ENCODE measurements at regions not wholly inside any gene's neighbourhood (a gene's known extent, or its start where the extent isn't known, plus 50 kb on each side); places are given as distances from the start of the nearest gene placed in this dataset.
A peak's percentile ranks its signal among the peaks of the same experiment; 100 is the strongest.

DNA sequence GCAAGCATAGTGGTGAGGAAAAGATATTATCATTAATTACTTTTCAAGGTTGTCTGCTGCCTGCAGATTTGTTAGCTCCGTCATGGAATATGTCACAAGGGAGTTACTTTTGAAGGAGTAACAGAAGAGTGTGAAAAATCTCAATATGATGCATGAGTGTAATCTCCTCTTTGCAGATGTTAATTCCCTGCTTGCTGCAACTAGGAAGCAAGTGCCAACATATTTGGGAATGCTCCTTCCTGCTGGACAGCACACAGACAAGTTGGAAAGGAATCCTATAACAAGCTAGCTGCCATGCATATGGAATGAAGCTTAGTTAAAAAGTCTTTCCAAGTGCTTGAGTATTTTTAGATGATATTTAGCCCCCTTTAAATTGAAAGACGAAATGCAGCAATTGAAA, 2023.6 kb upstream of the CDH6 start:
- Histone ChIP-seq H3T11ph (ENCODE audit: low read length) (no peak overlapping the region), H3K23me2 (ENCODE audit: insufficient read length, low read depth, low read length, poor library complexity, severe bottlenecking) (no peaks in the 10 kb centered on the region), H2BK20ac (ENCODE audit: low read depth, low read length, poor library complexity, severe bottlenecking) (no peak overlapping the region), H2AK5ac (ENCODE audit: insufficient read length, low read length) (no peak overlapping the region), H3K27ac (ENCODE audit: insufficient read length, low read depth, low read length) (no peak overlapping the region), H3K4ac (ENCODE audit: low read depth, low read length) (no peak overlapping the region), H3K4me1 (ENCODE audit: insufficient read depth, low read length) (no peaks in the 10 kb centered on the region; the same call in 1 of the 2 replicates), H3K79me1 (ENCODE audit: insufficient read depth, low read depth, low read length, poor library complexity, severe bottlenecking) (no peaks in the 10 kb centered on the region), H3K79me2 (ENCODE audit: insufficient read depth, low read length) (no peaks in the 10 kb centered on the region), H3K4me2 (ENCODE audit: insufficient read depth, insufficient read length, low read length) (no peak overlapping the region), H4K8ac (replicated peaks; ENCODE audit: insufficient read length, low read depth, low read length) (no peak overlapping the region), H3K18ac (ENCODE audit: insufficient read length, low read depth, low read length) (no peak overlapping the region), H3K9ac (ENCODE audit: extremely low read depth, insufficient read length, low read length) (no peak overlapping the region), H2BK12ac (ENCODE audit: insufficient read length, low read depth, low read length) (no peak overlapping the region), H3K14ac (ENCODE audit: insufficient read depth, low read length) (no peak overlapping the region), H4K91ac (ENCODE audit: insufficient read length, low read depth, low read length) (no peak overlapping the region), H3K23ac (ENCODE audit: insufficient read length, low read depth, low read length) (no peak overlapping the region), H4K5ac (ENCODE audit: insufficient read length, low read depth, low read length) (no peak overlapping the region), H2BK15ac (ENCODE audit: low read depth, low read length) (no peak overlapping the region), H3K9me3 (ENCODE audit: control insufficient read depth, low read depth, low read length) (no peaks in the 10 kb centered on the region), H3K56ac (ENCODE audit: insufficient read length, low read depth, low read length) (no peak overlapping the region), H4K20me1 (ENCODE audit: control insufficient read depth, insufficient read depth, insufficient read length) (no peaks in the 10 kb centered on the region), H2BK5ac (ENCODE audit: insufficient read length, low read length) (no peak overlapping the region), H3K27me3 (ENCODE audit: insufficient read depth, low read length) (no peaks in the 10 kb centered on the region), H2AFZ (ENCODE audit: low read length) (no peak overlapping the region), H2BK120ac (ENCODE audit: low read depth, low read length, poor library complexity, severe bottlenecking) (no peak overlapping the region)
- H3K4me3 Mint-ChIP-seq: no peak overlapping the region
- TF ChIP-seq CTCF (conservative IDR thresholded peaks at IDR 0.05): no peak
- H3K36me3 Mint-ChIP-seq (ENCODE audit: insufficient read depth in 1 of 3, low read depth in 3 of 3): peaks cover 0 to 1% (median 0%) of the 10 kb centered on the region in 3 experiments; a peak in 2 of 7 replicates
- DNase-seq: no peak
- H3K4me1 Mint-ChIP-seq: peaks cover 6 to 11% of the 10 kb centered on the region in 2 experiments; a peak in 3 of 4 replicates
- H3K9me3 Mint-ChIP-seq: no peaks in the 10 kb centered on the region
- no CpG with 5 or more reads among the region's 2 CpGs for WGBS (ENCODE audit: extremely low coverage, insufficient read length, low lambda C conversion rate)
- peak overlapping the region in 1 of 3 experiments; percentile 39; a peak in 1 of 7 replicates for H3K27ac Mint-ChIP-seq
- H3K27me3 Mint-ChIP-seq (ENCODE audit: low read depth): no peaks in the 10 kb centered on the region

Data from H9 (cell line).